GM18951 (cell line): ENCODE measurements at regions not wholly inside any gene's neighbourhood (a gene's known extent, or its start where the extent isn't known, plus 50 kb on each side); places are given as distances from the start of the nearest gene placed in this dataset.

Experiments used
- POLR2A ChIP-seq: IDR thresholded peaks from 4 replicates; pipeline ENCODE4 v1.6.1; 2011; ENCODE audit warnings: mild to moderate bottlenecking; ENCODE audit not compliant: insufficient read length, insufficient read depth; ENCODE audit errors: extremely low read depth
- in situ Hi-C: fragments of 300-500 bp; cut with MboI; formaldehyde crosslinking; loops from one replicate; pipeline ENCODE4 v1.12.0; 2022; ENCODE audit warnings: low sequenced_read_pairs, mixed read lengths, inconsistent platforms; ENCODE audit not compliant: unreplicated experiment

DNA sequence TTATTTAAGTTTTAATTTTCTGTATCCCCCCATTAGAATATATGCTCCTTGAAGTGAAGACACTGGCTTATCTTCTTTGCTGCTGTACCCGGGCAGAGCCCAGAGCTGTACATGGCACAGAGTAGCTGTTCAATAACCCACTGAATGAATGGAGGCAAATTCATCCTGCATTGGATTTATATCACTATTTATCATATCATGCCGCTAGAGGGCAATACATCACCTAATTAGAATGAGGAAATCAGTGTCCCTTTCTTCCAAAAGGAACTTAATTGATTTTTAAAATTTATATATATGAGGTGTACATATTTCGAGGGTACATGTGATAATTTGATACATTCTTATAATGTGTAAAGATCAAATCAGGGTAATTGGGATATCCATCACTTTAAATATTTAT is 89.2 kb upstream of the TMEM260 start:
- in situ Hi-C loops = loop anchor here (25.0 kb wide), 3 partner anchors 697 to 822 kb away; no protein-coding TSS in a partner anchor
- no peak for TF ChIP-seq POLR2A

GRCh38 chr14:56491299-56492285 is 88.0 kb upstream of the TMEM260 start:
- in situ Hi-C loops = loop anchor here (25.0 kb wide), 3 partner anchors 696 to 821 kb away; no protein-coding TSS in a partner anchor
- TF ChIP-seq POLR2A = no peak

DNA sequence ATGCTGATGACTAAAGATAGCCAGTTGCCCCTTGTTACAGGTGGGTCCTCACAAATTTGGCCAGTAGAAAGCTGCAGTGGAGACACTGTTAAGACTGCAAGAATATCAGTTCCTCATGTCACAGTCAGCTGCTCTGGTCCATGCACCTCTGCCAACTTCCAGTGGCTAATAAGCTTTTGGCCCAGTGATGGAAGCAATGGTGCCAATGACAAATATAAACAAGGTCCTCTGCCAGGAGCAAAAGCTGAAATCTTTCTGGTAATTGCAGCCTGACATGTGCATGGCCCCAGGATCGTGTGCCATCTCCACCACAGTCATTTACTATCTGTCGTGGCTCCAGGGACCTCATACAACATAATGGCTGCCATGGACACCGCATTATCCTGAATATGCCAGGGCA is 85.4 kb upstream of the TMEM260 start:
- TF ChIP-seq POLR2A = no peak
- in situ Hi-C loops = loop anchor here (25.0 kb wide), 3 partner anchors 693 to 818 kb away; no protein-coding TSS in a partner anchor

DNA sequence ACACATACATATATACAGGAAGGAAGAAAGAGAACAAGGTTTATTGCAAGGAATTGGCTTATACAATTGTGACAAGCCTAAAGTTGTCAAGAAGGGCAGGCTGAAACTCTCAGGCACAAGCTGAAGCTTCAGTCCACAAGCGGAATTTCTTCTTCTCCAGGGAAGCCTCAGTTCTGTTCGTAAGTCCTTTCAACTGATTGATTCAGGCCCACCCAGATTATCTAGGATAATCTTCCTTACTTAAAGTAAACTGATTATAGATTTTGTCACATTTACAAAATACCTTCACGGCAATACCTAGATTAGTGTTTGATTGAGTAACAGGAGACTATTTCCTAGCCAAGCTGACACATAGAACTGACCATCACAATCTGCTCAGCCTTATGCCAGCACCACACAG is 81.5 kb upstream of the TMEM260 start:
- TF ChIP-seq POLR2A = no peak

DNA sequence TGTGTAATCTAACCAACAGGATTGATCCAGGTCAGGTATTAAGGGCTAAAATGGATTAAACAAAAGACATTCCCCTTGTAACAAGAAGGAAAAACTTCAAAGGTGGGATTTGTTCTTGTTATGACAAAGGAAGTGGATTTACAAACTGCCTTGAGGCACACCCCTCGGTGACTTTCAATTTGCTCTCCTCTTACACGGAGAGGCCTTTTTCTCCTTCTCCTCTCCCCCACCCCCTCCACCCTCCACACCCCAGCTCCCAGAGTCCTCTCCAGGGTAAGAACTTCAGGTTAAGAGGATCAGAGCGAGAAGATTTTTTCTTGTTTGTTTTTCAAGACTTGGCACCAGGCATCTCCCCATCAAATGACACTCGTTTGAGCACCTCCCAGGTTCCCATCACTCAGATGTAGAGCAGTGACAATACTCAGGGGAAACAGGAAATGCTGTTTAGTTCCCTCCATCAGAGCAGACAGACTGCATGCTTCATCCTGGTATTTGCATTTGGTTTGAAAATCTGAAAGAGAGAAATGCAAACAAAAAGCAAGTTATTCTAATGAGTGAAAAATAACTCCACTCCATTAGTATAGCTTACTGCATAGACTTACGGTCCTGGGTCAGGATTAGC is 77.6 kb upstream of the TMEM260 start:
- in situ Hi-C loops = no loop called here
- TF ChIP-seq POLR2A = no peak

More for the DNA sequence above, 81.5 kb upstream of the TMEM260 start:
- in situ Hi-C loops = loop anchor here (25.0 kb wide), 3 partner anchors 689 to 814 kb away; no protein-coding TSS in a partner anchor

DNA sequence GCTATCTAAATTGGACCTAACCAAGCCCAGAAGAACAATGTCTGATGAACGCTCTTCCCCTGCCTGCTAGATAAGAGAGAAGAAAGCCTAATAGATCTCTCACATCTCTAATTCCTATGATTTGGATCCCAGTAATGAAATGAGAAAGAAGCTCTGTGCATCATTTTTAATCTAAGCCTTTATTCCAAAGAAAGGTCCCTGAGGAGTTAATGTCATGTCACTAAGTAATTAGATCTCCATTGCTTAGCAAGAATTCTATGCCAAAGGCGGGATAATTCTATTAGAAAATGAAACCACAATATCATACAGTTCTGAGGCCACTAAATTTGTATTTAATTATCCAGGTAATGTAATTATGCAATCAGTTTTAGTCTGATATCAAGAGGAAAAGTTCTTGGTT is 74.2 kb upstream of the TMEM260 start:
- in situ Hi-C loops = no loop called here
- no peak for TF ChIP-seq POLR2A

- in situ Hi-C loops = no loop called here
- TF ChIP-seq POLR2A = no peak
Observed at GRCh38 chr14:56512521-56512920, 67.1 kb upstream of the TMEM260 start.

- in situ Hi-C loops = no loop called here
Observed at GRCh38 chr14:56514663-56515371, 64.8 kb upstream of the TMEM260 start.

GRCh38 chr14:56515739-56516138 is 63.9 kb upstream of the TMEM260 start:
- TF ChIP-seq POLR2A = no peak
- in situ Hi-C loops = no loop called here

More at GRCh38 chr14:56514663-56515371, 64.8 kb upstream of the TMEM260 start:
- no peak for TF ChIP-seq POLR2A

DNA sequence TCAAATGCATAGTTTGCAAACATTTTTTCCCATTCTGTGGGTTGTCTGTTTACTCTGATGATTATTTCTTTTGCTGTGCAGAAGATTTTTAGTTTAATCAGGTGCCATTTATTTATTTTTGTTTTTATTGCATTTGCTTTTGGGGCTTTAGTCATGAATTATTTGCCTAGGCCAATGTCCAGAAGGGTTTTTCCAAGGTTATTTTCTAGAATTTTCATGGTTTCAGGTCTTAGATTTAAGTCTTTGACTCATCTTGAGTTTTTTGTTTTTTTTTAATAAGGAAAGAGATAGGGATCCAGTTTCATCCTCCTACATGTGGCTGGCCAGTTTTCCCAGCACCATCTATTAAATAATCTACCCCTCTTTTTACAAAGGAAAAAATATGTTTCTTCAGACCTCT is 57.2 kb upstream of the TMEM260 start:
- no peak for TF ChIP-seq POLR2A
- in situ Hi-C loops = no loop called here

GRCh38 chr14:56524971-56525677 is 54.5 kb upstream of the TMEM260 start:
- in situ Hi-C loops = no loop called here
- no peak for TF ChIP-seq POLR2A

DNA sequence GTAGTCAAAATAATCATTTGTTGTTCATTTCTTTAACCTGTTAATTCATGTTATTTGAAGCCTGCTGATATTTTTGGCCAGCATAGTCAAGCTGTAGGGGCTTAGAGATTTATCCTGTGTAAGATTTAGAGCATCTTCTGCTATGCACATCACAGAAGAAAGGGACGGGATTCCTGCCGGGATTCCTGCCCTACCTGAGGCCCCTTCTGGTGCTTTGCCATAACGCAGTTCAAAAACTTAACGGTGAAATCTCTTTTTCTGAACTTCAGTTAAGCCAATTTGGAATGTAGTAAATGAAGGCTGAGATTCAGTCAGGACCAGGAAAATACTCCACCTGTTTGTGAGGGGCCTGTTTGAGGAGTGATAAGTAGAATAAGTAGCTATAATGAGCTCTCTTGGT is 50.7 kb upstream of the TMEM260 start:
- in situ Hi-C loops = no loop called here
- TF ChIP-seq POLR2A = no peak
